Loucy (cell line): ENCODE measurements at regions not wholly inside any gene's neighbourhood (a gene's known extent, or its start where the extent isn't known, plus 50 kb on each side); places are given as distances from the start of the nearest gene placed in this dataset.
A peak's percentile ranks its signal among the peaks of the same experiment; 100 is the strongest.

ENCODE experiments used
- H2AFZ ChIP-seq: fragments of 200-600 bp; sonication (generic); 2 replicates; pipeline ENCODE4 v1.6.0; 2016; ENCODE audit warnings: antibody characterized with exemption, mild to moderate bottlenecking, low read length, moderate library complexity
- H3F3A ChIP-seq: fragments of 200-600 bp; 2 replicates; pipeline ENCODE4 v1.6.0; 2016; ENCODE audit warnings: antibody characterized with exemption, low read depth, mild to moderate bottlenecking
- H3K27me3 ChIP-seq: fragments of 200-600 bp; sonication (generic); 2 replicates; pipeline ENCODE4 v1.6.1; 2014; ENCODE audit warnings: low read length, mild to moderate bottlenecking; ENCODE audit not compliant: insufficient read depth, poor library complexity, severe bottlenecking
- H3K36me3 ChIP-seq: fragments of 200-600 bp; sonication (generic); 2 replicates; pipeline ENCODE4 v1.6.1; 2016; ENCODE audit warnings: low read length; ENCODE audit not compliant: insufficient read depth
- H3K4me1 ChIP-seq: fragments of 200-600 bp; sonication (generic); 2 replicates; pipeline ENCODE4 v1.5.1; 2014; ENCODE audit warnings: low read length, mild to moderate bottlenecking; ENCODE audit not compliant: insufficient read depth, poor library complexity, severe bottlenecking
- H3K4me2 ChIP-seq: fragments of 200-600 bp; sonication (generic); 2 replicates; pipeline ENCODE4 v1.6.0; 2014; ENCODE audit warnings: antibody characterized with exemption, low read length, low read depth, mild to moderate bottlenecking; ENCODE audit not compliant: poor library complexity, severe bottlenecking
- H3K4me3 ChIP-seq: fragments of 200-600 bp; sonication (generic); 2 replicates; pipeline ENCODE4 v1.5.1; 2014; ENCODE audit warnings: low read length, mild to moderate bottlenecking, mixed read lengths; ENCODE audit not compliant: poor library complexity, severe bottlenecking
- H3K79me2 ChIP-seq: fragments of 200-600 bp; sonication (generic); 2 replicates; pipeline ENCODE4 v1.6.1; 2014; ENCODE audit warnings: low read length; ENCODE audit not compliant: insufficient read depth
- H3K9ac ChIP-seq: fragments of 200-600 bp; sonication (generic); 2 replicates; pipeline ENCODE4 v1.6.0; 2014; ENCODE audit warnings: mild to moderate bottlenecking, low read depth, low read length, moderate library complexity; ENCODE audit not compliant: poor library complexity, severe bottlenecking
- H3K9me2 ChIP-seq: fragments of 200-600 bp; sonication (generic); replicated peaks from 2 replicates; pipeline ENCODE4 v1.6.1; 2016; ENCODE audit warnings: low read depth, low read length, mixed read lengths
- H3K9me3 ChIP-seq: fragments of 200-600 bp; sonication (generic); 2 replicates; pipeline ENCODE4 v1.6.1; 2014; ENCODE audit warnings: mild to moderate bottlenecking, antibody characterized with exemption, low read length, low read depth; ENCODE audit not compliant: insufficient read depth
- H4K20me1 ChIP-seq: fragments of 200-600 bp; sonication (generic); 2 replicates; pipeline ENCODE4 v1.6.0; 2014; ENCODE audit warnings: antibody characterized with exemption, low read length, mild to moderate bottlenecking; ENCODE audit not compliant: insufficient read depth, poor library complexity, severe bottlenecking
- EZH2phosphoT487 ChIP-seq: fragments of 200-600 bp; IDR thresholded peaks from 2 replicates; pipeline ENCODE4 v1.6.1; 2018; ENCODE audit warnings: antibody characterized with exemption, mild to moderate bottlenecking, moderate library complexity, borderline replicate concordance
- TF ChIP-seq, protein P1 (sequence below): fragments of 200-600 bp; sonication (generic); conservative IDR thresholded peaks from 2 replicates; pipeline ENCODE4 v1.5.1; 2014; ENCODE audit warnings: mild to moderate bottlenecking, antibody characterized with exemption, low read length

DNA sequence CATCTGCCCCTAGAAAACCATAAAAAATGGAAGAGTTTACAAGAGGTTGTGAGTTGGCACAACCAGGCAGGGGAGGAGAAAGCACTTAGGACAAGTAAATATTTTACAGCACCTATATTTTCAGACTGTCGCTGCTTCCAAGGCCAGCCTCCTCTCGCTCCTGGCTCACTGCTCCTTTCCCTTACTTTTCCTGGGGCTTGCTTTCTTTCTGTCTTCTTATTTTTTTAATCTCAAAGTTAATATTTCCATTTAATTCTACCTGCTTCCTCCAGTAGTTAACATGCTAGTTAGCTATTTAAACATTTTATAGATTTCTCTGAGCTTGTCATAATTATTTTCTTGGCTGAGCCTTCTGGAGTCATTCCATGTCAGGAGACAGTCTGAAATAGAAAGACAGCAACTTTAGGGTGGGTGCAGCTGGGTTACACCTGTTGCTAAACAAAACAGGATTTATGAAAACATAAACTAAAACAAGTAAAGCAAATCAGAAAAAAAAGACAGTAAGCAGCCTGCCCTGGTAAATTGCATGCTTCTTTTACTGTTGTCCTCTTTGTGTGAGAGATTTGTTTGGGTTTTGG, 330.1 kb downstream of the DLEU7 start:
- Histone ChIP-seq H2AFZ (peak overlapping the region; percentile 29; the same call in 1 of the 2 replicates), H3K9me2 (no peaks in the 10 kb centered on the region), H3K9ac (peak overlapping the region; percentile 86)

DNA sequence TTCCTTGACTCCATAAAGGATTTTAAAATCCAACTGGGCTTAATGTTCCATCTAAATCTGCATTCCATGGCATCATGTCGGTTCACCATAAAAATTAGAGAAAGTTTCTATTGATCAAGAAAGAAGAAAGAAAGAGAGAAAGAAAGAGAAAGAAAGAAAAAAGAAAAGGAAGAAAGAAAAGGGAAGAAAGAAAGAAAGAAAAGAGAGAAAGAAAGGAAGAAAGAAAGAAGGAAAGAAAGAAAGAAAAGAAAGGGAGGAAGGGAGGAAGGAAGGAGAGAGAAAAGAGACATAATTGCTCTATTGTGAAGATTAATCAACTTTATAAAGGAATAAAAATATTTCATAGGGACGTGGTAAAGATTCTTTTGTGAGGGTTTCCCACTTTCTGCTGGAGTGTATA, 329.2 kb downstream of the DLEU7 start:
- Histone ChIP-seq H3F3A (peaks cover 5% of the 10 kb centered on the region; the same call in 1 of the 2 replicates), H3K36me3 (no peaks in the 10 kb centered on the region), H3K27me3 (no peaks in the 10 kb centered on the region), H3K9ac (peak overlapping the region; percentile 86), H2AFZ (no peak overlapping the region), H3K4me3 (no peak overlapping the region), H3K9me3 (no peaks in the 10 kb centered on the region), H3K4me1 (peaks cover 64% of the 10 kb centered on the region), H4K20me1 (no peaks in the 10 kb centered on the region), H3K9me2 (no peaks in the 10 kb centered on the region), H3K79me2 (peaks cover 24% of the 10 kb centered on the region), H3K4me2 (peak overlapping the region; percentile 95)
- TF ChIP-seq EZH2phosphoT487 = no peak
- TF ChIP-seq, protein P1, sequence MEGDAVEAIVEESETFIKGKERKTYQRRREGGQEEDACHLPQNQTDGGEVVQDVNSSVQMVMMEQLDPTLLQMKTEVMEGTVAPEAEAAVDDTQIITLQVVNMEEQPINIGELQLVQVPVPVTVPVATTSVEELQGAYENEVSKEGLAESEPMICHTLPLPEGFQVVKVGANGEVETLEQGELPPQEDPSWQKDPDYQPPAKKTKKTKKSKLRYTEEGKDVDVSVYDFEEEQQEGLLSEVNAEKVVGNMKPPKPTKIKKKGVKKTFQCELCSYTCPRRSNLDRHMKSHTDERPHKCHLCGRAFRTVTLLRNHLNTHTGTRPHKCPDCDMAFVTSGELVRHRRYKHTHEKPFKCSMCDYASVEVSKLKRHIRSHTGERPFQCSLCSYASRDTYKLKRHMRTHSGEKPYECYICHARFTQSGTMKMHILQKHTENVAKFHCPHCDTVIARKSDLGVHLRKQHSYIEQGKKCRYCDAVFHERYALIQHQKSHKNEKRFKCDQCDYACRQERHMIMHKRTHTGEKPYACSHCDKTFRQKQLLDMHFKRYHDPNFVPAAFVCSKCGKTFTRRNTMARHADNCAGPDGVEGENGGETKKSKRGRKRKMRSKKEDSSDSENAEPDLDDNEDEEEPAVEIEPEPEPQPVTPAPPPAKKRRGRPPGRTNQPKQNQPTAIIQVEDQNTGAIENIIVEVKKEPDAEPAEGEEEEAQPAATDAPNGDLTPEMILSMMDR = no peak

More for the DNA sequence above, 330.1 kb downstream of the DLEU7 start:
- H3K27me3 ChIP-seq = no peaks in the 10 kb centered on the region
- H4K20me1 ChIP-seq = no peaks in the 10 kb centered on the region
- peak overlapping the region; percentile 95 for H3K4me2 ChIP-seq
- H3K4me3 ChIP-seq = peak overlapping the region; percentile 72
- peaks cover 64% of the 10 kb centered on the region for H3K4me1 ChIP-seq
- TF ChIP-seq EZH2phosphoT487 = no peak
- TF ChIP-seq, protein P1 = no peak
- H3K79me2 ChIP-seq = peaks cover 27% of the 10 kb centered on the region
- H3K36me3 ChIP-seq = no peaks in the 10 kb centered on the region
- H3F3A ChIP-seq = peaks cover 5% of the 10 kb centered on the region; the same call in 1 of the 2 replicates
- no peaks in the 10 kb centered on the region for H3K9me3 ChIP-seq

DNA sequence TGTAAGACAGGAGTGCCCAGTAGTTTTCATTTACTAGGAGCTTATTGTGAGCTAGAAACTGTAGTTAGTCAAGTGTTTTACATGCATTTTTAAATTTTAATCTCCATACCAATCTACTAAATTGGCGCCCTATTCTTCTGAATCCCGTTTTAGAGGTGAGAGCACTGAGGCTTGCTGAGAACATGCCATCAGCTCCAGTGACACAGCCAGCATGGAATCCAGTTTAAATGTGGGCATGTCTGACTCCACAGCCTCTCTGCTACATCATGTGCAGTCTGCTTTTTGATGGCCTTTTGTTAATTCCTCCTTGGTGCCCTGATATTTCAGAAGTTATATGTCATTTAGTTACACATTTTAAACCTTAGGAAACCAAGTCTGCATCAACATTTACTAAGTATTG, 325.4 kb downstream of the DLEU7 start:
- Histone ChIP-seq H3K9me2 (no peaks in the 10 kb centered on the region), H3F3A (no peaks in the 10 kb centered on the region), H3K4me2 (no peak overlapping the region), H3K27me3 (no peaks in the 10 kb centered on the region), H4K20me1 (no peaks in the 10 kb centered on the region), H3K9me3 (no peaks in the 10 kb centered on the region), H3K4me1 (peaks cover 46% of the 10 kb centered on the region), H3K4me3 (no peak overlapping the region), H2AFZ (no peak overlapping the region), H3K9ac (no peak overlapping the region), H3K79me2 (peaks cover 19% of the 10 kb centered on the region), H3K36me3 (no peaks in the 10 kb centered on the region)
- no peak for TF ChIP-seq EZH2phosphoT487
- TF ChIP-seq, protein P1 = no peak
